Upper lobe of left lung (tissue), 4 donors: ENCODE measurements at regions not wholly inside any gene's neighbourhood (a gene's known extent, or its start where the extent isn't known, plus 50 kb on each side); places are given as distances from the start of the nearest gene placed in this dataset.

Source experiments
- CTCF ChIP-seq, 6 experiments: fragments of 450-650 bp in 4 of 6; fragments of 200-600 bp in 2 of 6; sonication (generic) in 2 of 6; IDR thresholded peaks; one replicate each; pipeline ENCODE4 v1.5.1; 2016 to 2019; ENCODE audit warnings: antibody characterized with exemption in 6 of 6
- EP300 ChIP-seq, 4 donors: sonication (generic); formaldehyde crosslinking; IDR thresholded peaks; one replicate each; pipeline ENCODE4 v1.5.1; 2017; ENCODE audit warnings: antibody characterized with exemption in 4 of 4, control low read depth in 2 of 4
- POLR2A ChIP-seq, 4 donors: fragments of 450-650 bp; IDR thresholded peaks; one replicate each; pipeline ENCODE4 v1.5.1; 2016 to 2017; ENCODE audit warnings: antibody characterized with exemption in 4 of 4, mild to moderate bottlenecking in 2 of 4

- no peak for TF ChIP-seq CTCF (IDR thresholded peaks at IDR 0.05)
- no peak for TF ChIP-seq POLR2A (IDR thresholded peaks at IDR 0.05)
- TF ChIP-seq EP300 (IDR thresholded peaks at IDR 0.05) = no peak
Measured at GRCh38 chr4:81773557-81773956, 301.9 kb upstream of the RASGEF1B start.
